NCI-H146 (cell line): ENCODE measurements at regions not wholly inside any gene's neighbourhood (a gene's known extent, or its start where the extent isn't known, plus 50 kb on each side); places are given as distances from the start of the nearest gene placed in this dataset.
A peak's percentile ranks its signal among the peaks of the same experiment; 100 is the strongest.

Experiments
- DNase-seq: peaks from one replicate; lab custom pipeline; 2025; lab: John Stamatoyannopoulos, UW

GRCh38 chr3:30069056-30069455 lies 537.3 kb upstream of the TGFBR2 start:
- no peak for DNase-seq

DNA sequence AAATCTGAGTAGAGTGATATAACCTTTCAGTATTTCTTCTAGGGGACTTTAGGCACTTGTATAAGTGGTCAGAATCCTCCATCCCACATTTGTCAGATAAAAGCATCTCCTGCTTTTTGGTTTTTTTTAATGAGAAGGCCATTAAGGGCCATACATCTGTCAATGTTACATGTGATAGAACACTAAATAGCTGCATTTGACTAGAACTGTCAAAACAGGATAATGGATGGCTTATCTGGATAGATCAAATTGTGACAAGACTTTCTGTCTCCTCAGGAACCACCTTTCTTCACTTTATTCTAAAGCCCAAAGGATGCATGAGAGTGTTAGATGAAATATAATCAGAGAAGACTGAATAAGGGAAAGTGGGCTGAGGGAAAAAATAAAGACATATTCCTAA lies 533.4 kb upstream of the TGFBR2 start:
- DNase-seq: no peak

DNA sequence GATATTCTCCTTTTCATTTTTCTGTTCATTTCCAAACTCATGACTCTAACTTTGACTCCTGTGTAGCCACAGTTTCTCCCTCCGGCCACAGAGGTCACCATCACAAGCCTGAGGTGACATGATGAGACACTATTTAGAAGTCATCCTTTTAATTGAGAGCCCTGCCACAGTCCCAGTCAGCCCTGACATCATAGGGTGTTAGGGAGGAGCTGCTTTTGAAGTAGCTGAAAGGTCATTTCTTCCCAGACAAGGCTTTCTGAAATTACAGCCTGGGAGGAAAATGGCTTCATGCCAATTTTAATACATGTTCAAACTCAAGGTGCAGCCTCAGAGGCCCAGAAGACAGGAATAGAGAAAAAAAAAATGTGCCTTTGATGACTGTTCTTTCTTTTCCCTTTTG lies 532.8 kb upstream of the TGFBR2 start:
- DNase-seq: peak; percentile 39

DNA sequence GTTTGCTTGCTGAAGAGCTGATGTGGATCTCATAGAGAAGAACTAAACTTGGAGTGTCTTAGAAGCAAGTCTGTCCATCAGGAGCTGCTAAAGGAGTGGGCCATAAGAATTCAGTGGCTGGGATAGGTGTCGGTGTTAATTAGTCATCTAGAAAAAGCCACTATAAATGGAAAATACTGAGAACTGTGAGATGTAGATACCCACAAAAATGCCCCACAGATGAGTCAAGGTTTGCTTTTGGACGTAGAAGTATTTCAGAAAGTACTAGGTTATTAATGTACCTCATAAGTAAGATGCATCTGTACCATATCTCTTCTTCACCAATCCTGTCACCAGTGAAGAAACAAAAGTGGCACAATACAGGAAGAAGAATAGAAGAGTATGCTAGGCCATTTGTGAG lies 530.9 kb upstream of the TGFBR2 start:
- no peak for DNase-seq

DNA sequence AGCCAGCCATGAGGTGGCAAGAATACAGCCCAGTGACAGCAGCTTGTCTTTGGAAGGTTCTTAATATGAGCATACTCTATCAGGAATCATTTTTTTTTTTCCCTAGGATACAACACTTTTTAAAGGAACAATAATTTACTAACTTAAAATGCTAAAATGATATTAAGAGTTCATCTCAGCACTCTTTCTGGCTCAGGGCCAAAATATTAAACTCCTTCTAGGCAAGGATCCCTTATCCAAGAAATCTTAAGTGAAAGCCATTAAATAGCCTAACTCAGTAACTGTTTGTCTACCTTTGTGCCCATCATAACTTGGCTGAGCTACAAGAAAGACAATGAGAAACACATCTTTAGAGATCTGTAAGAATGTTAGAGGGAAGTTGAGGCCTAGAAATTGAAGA lies 529.5 kb upstream of the TGFBR2 start:
- DNase-seq: no peak

DNA sequence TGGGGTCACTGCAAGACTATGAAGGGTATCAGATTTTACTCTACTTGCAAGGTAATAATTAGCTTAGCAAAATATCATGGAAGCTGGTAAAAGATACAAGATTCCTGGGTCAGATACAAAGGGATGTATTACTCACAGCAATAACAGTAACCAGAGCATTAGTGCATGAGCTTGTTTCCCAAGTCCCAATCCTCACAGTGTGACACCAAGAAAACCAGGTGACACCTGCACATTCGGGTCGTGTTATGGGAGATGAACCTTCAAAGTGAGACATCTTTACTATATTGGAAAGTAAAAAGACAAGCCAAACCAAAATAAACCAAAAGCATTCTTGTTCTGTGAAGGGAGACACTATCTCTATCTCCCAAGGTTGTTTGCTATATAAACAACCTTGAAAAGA lies 528.7 kb upstream of the TGFBR2 start:
- DNase-seq: no peak

DNA sequence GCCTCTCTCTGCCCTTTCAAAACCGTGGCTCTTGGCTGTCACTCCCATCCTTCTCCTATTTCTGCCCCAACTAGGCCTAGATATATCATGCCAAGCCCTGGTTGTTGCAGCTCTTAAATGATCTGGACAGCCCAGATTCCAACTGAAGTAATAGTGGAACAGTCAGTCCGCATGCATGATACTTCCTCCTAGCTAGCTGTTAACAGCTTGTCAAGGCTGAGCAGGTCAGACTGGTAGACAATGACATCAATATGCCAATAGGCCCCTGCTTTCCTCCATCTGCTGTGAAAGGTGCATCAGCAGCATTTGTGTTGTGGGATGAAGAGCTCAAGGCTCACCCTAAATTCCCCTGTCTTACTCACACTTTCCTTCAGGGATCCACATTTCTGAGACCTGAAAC lies 527.7 kb upstream of the TGFBR2 start:
- no peak for DNase-seq

DNA sequence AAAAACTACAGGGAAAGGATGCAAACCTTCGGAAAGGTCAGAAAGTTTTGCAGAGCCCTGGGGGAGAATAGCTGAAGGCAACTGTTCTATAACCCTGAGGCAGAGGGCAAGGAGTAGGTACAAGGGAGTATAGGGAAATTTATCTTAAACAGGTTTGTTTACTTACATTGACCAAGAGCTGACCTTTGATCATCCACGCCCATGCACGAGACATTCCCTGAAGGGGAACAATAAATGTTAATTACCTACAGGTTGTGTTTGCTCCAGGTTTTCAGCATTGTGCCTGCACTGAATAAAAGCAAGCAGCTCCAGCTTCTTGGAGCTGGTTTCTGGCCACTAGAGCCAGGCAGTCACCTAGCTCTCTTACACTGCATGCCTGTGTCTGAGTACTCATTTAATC lies 524.5 kb upstream of the TGFBR2 start:
- peak; percentile 13 for DNase-seq

DNA sequence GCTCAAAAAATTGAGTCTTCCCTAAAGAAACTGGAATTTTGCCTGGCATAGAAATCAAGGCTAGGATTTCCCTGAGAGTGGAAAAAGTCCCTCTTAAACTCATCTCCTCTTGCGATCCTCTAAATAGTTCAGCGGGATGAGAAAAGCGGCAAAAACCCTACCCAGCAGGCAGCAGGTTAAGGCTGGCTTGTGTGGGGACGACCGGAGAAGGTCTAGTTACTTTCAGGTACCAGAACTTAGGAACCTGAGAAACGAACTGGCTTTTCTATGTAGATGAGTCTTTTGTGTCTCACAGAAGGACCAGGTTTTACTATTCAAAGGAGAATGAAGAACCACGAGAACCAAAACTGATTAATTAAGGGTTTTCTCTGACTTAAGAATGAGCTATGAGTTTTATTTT lies 523.7 kb upstream of the TGFBR2 start:
- no peak for DNase-seq

DNA sequence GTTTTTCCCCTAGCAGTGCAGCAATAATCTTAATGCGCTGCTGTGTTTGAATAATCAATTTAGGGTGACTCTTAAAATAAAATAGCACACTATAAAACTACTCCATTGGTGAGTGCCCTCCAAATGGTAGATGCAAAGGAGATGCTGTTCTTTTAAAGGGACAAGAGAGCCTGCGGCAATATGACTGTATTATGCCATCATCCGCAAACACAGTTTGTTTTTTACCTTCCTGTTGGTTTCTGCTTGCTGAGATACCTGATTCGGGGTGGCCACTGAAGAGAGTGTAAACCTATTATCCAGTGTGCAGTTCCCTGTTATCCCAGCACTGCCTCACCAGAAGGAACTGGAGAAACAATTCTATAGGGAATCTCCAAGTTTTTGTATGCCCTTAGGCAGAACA lies 523.1 kb upstream of the TGFBR2 start:
- no peak for DNase-seq

DNA sequence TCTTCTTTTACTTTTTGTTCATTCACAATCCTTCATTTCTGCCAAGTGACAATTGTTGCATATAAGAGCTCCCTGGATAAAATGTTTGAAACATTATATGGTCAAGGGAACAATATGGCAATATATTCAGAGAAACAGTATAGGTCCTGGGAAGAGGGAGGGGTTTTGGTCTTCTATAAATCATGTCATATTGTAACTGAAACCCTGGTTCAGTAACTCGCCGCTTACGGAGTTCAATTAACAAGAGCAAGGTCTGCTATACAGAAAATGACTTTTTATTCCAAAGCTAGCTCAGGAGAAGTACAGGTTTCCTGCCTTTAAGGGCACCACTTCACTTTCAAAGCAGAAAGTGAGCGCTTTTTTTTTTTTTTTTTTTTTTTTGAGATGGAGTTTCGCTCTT lies 522.1 kb upstream of the TGFBR2 start:
- DNase-seq: no peak

- DNase-seq: no peak
Measured at GRCh38 chr3:30084971-30085403, 521.4 kb upstream of the TGFBR2 start.

- DNase-seq: no peak
Measured at GRCh38 chr3:30085486-30085885, 520.9 kb upstream of the TGFBR2 start.

DNA sequence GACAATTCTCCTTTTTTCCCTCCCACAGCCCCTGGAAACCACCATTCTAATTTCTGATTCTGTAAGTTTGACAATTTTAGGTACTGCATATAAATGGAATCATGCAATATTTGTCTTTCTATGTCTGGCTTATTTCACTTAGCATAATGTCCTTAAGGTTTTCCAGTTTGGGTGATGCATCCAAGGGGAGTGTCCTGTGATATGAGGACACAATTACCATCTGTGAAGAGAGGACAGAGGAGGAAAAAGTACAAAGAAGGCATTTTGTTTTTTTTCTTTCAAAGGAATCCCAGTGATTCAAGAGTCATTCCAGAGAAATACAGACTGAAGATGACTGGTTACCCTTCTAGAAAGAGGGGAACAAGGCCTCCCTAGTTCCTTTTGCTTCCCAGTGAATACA lies 514.7 kb upstream of the TGFBR2 start:
- DNase-seq: no peak

DNA sequence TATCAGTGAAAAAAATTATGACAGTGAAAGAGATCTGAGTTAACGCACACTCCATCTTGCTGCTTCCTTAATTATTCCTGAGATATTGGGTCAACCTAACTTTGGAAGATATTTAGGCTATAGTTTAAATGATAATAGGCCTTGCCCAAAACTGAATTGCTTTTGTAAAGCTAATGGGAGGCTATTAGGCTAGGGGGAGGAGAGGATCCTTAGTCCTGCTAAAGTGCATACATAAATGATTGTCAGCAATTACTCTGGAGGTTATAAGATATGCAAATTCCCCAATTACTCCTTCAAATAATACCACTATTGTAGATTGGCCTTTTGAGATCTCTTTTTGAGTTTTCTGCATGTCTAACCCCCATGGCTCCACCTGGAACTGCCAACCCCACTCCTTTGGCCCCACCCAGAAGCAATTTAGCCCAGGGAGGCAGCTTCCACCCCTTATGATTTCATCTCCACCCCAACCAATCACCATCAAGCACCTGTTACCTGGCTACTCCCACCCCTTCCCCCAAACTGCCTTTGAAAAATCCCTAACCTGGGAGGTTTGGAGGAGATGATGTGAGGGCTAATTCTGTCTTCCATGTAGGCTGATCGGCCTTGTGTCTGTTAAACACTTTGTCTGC lies 509.3 kb upstream of the TGFBR2 start:
- no peak for DNase-seq

DNA sequence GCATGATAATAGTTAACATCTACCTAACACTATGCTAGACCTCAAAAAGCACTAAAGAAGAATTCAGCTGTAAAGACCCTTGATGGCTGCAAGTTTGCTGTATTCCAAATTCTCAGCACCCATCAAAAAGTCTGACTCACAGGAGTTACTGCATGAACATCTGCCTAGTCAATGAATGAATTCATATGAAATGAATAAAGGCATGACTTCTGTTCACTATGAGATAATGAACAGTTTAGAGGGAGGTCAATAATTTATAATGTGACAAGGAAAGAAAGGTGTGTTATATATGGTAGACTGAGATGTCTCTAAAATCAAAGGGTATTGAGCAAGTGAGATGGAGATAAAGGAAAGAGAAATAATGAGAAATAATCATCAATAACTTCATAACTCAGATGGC lies 508.2 kb upstream of the TGFBR2 start:
- DNase-seq: no peak

- no peak for DNase-seq
Measured at GRCh38 chr3:30098653-30099455, 507.5 kb upstream of the TGFBR2 start.

GRCh38 chr3:30102356-30102755 lies 504.0 kb upstream of the TGFBR2 start:
- no peak for DNase-seq

DNA sequence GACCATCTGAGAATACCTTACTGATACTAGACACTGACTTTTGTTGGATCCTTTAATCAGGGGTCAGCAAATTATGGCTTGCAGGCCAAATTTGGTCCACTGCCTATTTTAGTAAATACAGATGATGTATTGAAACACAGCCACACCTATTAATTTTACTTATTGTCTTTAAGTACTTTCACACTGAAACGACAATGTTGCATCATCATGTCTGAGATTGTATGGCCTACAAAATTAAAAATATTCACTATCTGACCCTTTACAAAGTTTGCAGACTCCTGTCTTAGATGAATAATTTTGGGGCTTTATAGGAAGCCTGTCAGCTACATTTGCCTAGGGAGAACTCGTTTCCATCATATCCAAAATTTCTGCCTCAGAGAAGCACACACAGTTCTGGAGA lies 503.2 kb upstream of the TGFBR2 start:
- DNase-seq: no peak

DNA sequence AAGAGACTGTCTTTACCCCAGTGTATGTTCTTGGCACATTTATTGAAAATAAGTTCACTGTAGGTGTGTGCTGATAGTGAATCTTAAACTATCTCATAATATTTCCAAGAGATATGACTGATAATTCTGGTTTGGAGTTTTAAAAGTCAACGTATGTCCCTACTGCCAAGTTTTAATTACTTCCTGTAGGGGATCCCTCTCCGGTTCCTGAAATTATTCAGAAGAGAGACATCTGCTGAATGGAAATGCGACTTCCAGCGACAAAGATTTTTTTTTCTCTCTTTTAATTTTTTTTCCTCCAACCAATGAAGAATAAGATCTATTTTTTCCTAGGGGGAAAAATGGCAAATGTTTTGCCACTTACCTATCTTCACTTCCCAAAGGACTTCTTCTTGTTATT lies 498.9 kb upstream of the TGFBR2 start:
- DNase-seq: no peak

GRCh38 chr3:30112411-30112810 lies 494.0 kb upstream of the TGFBR2 start:
- no peak for DNase-seq

DNA sequence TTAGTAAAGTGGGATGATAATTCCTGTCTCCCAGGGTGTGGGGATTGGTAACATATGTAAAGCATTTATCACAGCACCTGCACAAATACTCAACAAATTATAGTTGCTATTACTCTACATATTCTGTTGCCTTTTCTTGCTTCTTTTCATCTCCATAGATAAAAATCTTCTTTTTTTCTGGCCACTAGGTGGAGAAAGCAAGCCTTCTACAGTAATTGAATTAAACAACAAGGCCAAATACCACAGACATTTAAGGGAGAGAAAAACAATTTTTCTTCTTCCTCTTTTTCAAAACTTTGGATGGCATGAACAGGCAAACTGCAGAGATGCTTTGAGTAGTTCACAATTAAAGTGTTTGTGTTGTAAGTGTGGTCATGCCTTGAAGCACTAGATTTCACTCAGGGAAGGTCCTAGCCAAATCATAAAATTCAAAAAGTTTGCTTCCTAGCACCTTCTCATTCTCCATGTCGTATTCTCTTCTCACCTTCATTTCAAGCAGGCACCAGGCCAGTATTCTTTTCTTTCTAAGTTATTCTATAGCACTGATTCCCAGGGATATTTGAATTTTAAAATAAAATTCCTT lies 493.4 kb upstream of the TGFBR2 start:
- peak; percentile 60 for DNase-seq

GRCh38 chr3:30113906-30114305 lies 492.5 kb upstream of the TGFBR2 start:
- no peak for DNase-seq

GRCh38 chr3:30114918-30115317 lies 491.5 kb upstream of the TGFBR2 start:
- DNase-seq: peak; percentile 26
